Stomach (tissue), 8 donors: ENCODE measurements at regions not wholly inside any gene's neighbourhood (a gene's known extent, or its start where the extent isn't known, plus 50 kb on each side); places are given as distances from the start of the nearest gene placed in this dataset.

Experiments used
- DNase-seq, 2 donors: peaks; one replicate each; pipeline versions ENCODE4 v3.0.0 to v3.0.0-alpha.2; 2013 to 2019
- H3K27ac ChIP-seq, 5 donors: fragments of 200-600 bp in 4 of 5; sonication (generic) in 4 of 5; one replicate each; pipeline ENCODE4 v1.5.1; 2013 to 2019; ENCODE audit warnings: mild to moderate bottlenecking in 1 of 5, moderate library complexity in 1 of 5
- H3K27me3 ChIP-seq, 3 donors: fragments of 200-600 bp; sonication (generic); one replicate each; pipeline ENCODE4 v1.5.1; 2017 to 2019; ENCODE audit warnings: mixed run types in 1 of 3
- H3K36me3 ChIP-seq, 4 donors: fragments of 200-600 bp; sonication (generic); 1 replicate in 3 of 4; 2 replicates in 1 of 4; pipeline ENCODE4 v1.5.1; 2016 to 2019
- H3K4me1 ChIP-seq, 4 donors: fragments of 200-600 bp; sonication (generic); one replicate each; pipeline ENCODE4 v1.5.1; 2016 to 2019
- H3K4me3 ChIP-seq, 4 donors: fragments of 200-600 bp; sonication (generic) in 3 of 4; one replicate each; pipeline ENCODE4 v1.5.1; 2016 to 2019; ENCODE audit warnings: mild to moderate bottlenecking in 1 of 4
- H3K9me3 ChIP-seq, 4 donors: fragments of 200-600 bp; sonication (generic); one replicate each; pipeline ENCODE4 v1.5.1; 2016 to 2019
- EP300 ChIP-seq: sonication (generic); formaldehyde crosslinking; IDR thresholded peaks from one replicate; pipeline ENCODE4 v1.6.1; 2017; ENCODE audit warnings: antibody characterized with exemption
- POLR2A ChIP-seq, 4 donors: fragments of 450-650 bp; IDR thresholded peaks; one replicate each; pipeline ENCODE4 v1.6.1; 2016; ENCODE audit warnings: antibody characterized with exemption in 4 of 4, control low read depth in 2 of 4, mild to moderate bottlenecking in 1 of 4, moderate library complexity in 1 of 4
- POLR2AphosphoS5 ChIP-seq, 3 donors: sonication (generic); formaldehyde crosslinking; IDR thresholded peaks; one replicate each; pipeline ENCODE4 v1.6.1; 2016; ENCODE audit warnings: antibody characterized with exemption in 3 of 3
- WGBS, 5 donors: extraction: QIAGEN DNeasy Blood & Tissue Kit in 3 of 5; methylation state at CpG; one replicate each; pipeline versions ENCODE4 v1.1.5 to v1.1.7; 2013 to 2018; 5-methylcytosine and 5-hydroxymethylcytosine counted together
- intact Hi-C: fragments of 100-400 bp; cut with DNase I; formaldehyde crosslinking; loops from one replicate; pipeline ENCODE4 v1.15.1; 2023; ENCODE audit warnings: low total_unique reads
- TF ChIP-seq, protein P1 (sequence below), 7 experiments: fragments of 450-650 bp in 4 of 7; fragments of 200-600 bp in 3 of 7; sonication (generic) in 3 of 7; IDR thresholded peaks; one replicate each; pipeline ENCODE4 v1.5.1; 2016 to 2019; ENCODE audit warnings: antibody characterized with exemption in 7 of 7, control low read depth in 2 of 7, mild to moderate bottlenecking in 1 of 7
- donor health status: healthy with polysubstance abuse.
- donor health status: Bipolar disorder and iron deficiency.
- donor health status: healthy.

DNA sequence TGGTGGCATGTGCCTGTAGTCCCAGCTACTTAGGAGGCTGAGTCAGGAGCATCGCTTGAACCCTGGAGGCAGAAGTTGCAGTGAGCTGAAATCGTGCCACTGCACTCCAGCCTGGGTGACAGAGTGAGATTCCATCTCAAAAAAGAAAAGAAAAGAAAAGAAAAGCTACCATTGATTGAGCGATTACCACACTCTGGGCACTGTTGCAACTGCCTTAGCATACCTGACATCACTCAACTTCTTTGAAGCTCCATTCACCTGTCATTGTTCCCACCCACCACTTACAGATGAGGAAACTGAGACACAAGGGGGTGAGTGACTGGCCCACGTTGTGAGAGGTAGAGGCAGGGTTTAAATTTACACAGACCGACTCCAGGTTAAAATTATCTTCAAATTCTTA lies 442.1 kb upstream of the SULF2 start:
- DNase-seq, result no peak
- no peaks in the 10 kb centered on the region for H3K27me3 ChIP-seq
- intact Hi-C loops, result no loop called here
- H3K27ac ChIP-seq, result no peak overlapping the region
- H3K9me3 ChIP-seq, result peaks cover 0 to 16% (median 9%) of the 10 kb centered on the region in 4 donors
- H3K4me3 ChIP-seq, result no peak overlapping the region
- H3K4me1 ChIP-seq, result no peaks in the 10 kb centered on the region
- TF ChIP-seq POLR2AphosphoS5 (IDR thresholded peaks at IDR 0.05) (no peak), EP300 (no peak)
- WGBS, 5 donors, result 75 to 86% (median 82%) methylated on average over 5 of the region's 5 CpGs
- H3K36me3 ChIP-seq, result no peaks in the 10 kb centered on the region

DNA sequence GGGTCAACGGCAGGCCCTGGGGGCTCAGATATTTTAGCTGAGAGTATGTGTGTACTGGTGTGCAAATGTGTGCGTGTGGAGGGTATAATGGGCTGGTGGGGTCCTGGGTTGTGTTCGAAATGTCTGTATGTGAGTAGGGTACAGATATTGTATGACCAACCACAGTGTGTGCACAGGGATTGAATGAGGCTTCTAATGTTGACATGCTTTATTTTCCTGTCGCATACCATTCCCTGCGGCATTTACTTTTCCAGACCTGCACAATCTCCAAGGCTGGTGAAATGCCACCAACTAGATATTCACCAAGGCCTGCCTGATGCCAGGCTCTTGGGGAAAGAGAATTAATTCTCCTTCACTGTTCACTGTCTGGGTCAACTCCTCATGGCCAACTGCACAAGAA lies 441.4 kb upstream of the SULF2 start:
- TF ChIP-seq POLR2AphosphoS5 (IDR thresholded peaks at IDR 0.05) (no peak), EP300 (no peak), POLR2A (IDR thresholded peaks at IDR 0.05) (no peak)
- TF ChIP-seq, protein P1, sequence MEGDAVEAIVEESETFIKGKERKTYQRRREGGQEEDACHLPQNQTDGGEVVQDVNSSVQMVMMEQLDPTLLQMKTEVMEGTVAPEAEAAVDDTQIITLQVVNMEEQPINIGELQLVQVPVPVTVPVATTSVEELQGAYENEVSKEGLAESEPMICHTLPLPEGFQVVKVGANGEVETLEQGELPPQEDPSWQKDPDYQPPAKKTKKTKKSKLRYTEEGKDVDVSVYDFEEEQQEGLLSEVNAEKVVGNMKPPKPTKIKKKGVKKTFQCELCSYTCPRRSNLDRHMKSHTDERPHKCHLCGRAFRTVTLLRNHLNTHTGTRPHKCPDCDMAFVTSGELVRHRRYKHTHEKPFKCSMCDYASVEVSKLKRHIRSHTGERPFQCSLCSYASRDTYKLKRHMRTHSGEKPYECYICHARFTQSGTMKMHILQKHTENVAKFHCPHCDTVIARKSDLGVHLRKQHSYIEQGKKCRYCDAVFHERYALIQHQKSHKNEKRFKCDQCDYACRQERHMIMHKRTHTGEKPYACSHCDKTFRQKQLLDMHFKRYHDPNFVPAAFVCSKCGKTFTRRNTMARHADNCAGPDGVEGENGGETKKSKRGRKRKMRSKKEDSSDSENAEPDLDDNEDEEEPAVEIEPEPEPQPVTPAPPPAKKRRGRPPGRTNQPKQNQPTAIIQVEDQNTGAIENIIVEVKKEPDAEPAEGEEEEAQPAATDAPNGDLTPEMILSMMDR (IDR thresholded peaks at IDR 0.05), result no peak
- no peaks in the 10 kb centered on the region for H3K27me3 ChIP-seq
- 81 to 93% (median 86%) methylated on average over 5 of the region's 5 CpGs for WGBS, 5 donors
- intact Hi-C loops, result no loop called here
- no peak overlapping the region for H3K4me3 ChIP-seq
- H3K9me3 ChIP-seq, result peaks cover 0 to 14% (median 9%) of the 10 kb centered on the region in 4 donors
- no peaks in the 10 kb centered on the region for H3K4me1 ChIP-seq
- no peaks in the 10 kb centered on the region for H3K36me3 ChIP-seq
- H3K27ac ChIP-seq, result no peak overlapping the region
- no peak for DNase-seq

DNA sequence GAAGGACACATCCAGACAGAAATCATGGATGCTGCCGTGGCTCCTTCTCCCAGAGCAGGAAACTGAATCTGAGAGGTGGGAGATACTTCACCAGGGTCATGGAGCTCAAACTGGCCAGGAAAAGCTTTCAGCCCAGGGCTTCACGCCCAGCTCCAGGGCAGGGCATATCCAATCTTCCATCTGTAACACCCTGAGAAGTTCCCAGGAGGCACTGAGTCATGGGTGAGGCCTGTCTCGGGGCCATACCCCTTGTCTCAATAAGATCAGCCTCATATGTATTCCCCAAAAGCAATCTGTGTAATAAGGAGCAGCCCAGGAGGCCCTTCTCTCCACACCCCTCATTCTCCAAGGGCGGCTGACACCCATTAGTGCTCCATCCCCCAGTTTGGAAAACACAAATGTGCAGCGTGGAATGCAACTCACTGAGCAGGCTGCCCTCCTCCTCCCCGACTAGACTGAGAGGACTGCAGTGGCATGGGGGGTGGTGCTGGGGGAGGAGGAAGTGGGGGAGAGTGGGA lies 439.3 kb upstream of the SULF2 start:
- Histone ChIP-seq H3K27ac (no peak overlapping the region), H3K4me1 (no peaks in the 10 kb centered on the region), H3K27me3 (no peaks in the 10 kb centered on the region), H3K4me3 (no peak overlapping the region), H3K9me3 (no peaks in the 10 kb centered on the region), H3K36me3 (no peaks in the 10 kb centered on the region)
- 46 to 62% (median 55%) methylated on average over 5 to 6 of the region's 6 CpGs for WGBS, 5 donors
- no peak for DNase-seq
- intact Hi-C loops, result no loop called here
- no peak for TF ChIP-seq POLR2AphosphoS5 (IDR thresholded peaks at IDR 0.05)
- TF ChIP-seq, protein P1 (IDR thresholded peaks at IDR 0.05), result no peak
- TF ChIP-seq EP300, result no peak
- no peak for TF ChIP-seq POLR2A (IDR thresholded peaks at IDR 0.05)

DNA sequence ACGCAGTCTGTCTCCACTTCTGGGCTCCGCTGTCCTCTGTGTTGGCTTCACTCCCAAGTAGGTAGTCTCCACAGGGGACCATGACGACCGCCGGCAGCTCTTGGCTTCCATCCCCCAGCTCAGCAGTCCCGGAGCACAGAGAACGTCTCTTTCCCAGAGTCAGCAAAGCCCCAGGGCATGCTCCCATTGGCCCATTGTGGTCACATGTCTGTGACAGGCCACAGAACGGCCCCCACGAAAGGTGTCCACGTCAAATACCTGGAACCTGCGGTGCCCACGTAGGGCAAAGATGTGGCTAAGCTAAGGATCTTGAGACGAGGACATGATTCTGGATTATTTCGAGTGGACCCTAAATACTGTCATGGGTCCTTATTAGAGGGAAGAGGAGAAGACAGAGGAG lies 438.4 kb upstream of the SULF2 start:
- Histone ChIP-seq H3K9me3 (no peaks in the 10 kb centered on the region), H3K4me1 (no peaks in the 10 kb centered on the region), H3K27me3 (no peaks in the 10 kb centered on the region), H3K4me3 (no peak overlapping the region), H3K27ac (no peak overlapping the region), H3K36me3 (no peaks in the 10 kb centered on the region)
- no peak for DNase-seq
- intact Hi-C loops, result no loop called here
- TF ChIP-seq POLR2AphosphoS5 (IDR thresholded peaks at IDR 0.05), result no peak
- TF ChIP-seq EP300, result no peak
- TF ChIP-seq POLR2A (IDR thresholded peaks at IDR 0.05), result no peak
- TF ChIP-seq, protein P1 (IDR thresholded peaks at IDR 0.05), result no peak
- WGBS, 5 donors, result 92 to 95% (median 94%) methylated on average over 11 to 14 of the region's 14 CpGs

DNA sequence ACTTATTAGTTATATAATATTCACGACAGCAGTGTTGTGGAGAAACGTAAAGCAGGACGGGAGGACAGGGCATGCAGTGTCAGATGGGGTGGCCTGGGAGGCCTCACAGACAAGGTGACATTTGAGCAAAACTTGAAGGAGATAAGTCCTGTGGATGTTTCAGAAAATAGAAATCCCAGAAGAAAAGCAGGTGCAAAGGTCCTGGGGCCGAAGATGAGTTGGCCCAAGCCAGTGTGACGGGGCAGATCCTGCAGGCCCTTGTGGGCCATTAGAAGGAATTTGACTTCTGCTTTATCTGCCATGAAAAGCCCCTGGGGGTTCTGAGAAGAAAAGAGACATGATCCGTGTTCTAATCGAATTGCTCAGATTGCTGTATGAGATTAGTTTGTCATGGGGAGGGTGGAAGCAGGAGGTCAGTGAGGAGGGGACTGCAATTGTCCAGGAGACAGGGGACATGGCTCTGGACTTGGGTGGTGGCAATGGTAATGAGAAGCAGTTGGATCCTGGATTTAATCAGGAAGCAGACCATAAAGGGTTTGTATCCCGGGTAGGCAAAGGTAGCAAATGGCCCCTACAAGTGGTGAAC lies 437.4 kb upstream of the SULF2 start:
- no peak for TF ChIP-seq POLR2AphosphoS5 (IDR thresholded peaks at IDR 0.05)
- TF ChIP-seq, protein P1 (IDR thresholded peaks at IDR 0.05), result no peak
- TF ChIP-seq EP300, result no peak
- no peak for TF ChIP-seq POLR2A (IDR thresholded peaks at IDR 0.05)
- H3K27ac ChIP-seq, result no peak overlapping the region
- H3K36me3 ChIP-seq, result no peaks in the 10 kb centered on the region
- H3K4me3 ChIP-seq, result no peak overlapping the region
- H3K9me3 ChIP-seq, result no peaks in the 10 kb centered on the region
- H3K4me1 ChIP-seq, result no peaks in the 10 kb centered on the region
- intact Hi-C loops, result no loop called here
- 87 to 92% (median 91%) methylated on average over 8 of the region's 8 CpGs for WGBS, 5 donors
- DNase-seq, result no peak
- no peaks in the 10 kb centered on the region for H3K27me3 ChIP-seq
